ENCODE measurements at regions not wholly inside any gene's neighbourhood (a gene's known extent, or its start where the extent isn't known, plus 50 kb on each side); places are given as distances from the start of the nearest gene placed in this dataset.
A peak's percentile ranks its signal among the peaks of the same experiment; 100 is the strongest.

GRCh38 chr13:50119591-50119990, 104.3 kb downstream of the KCNRG start:
- no peak overlapping the region for H3K4me3 ChIP-seq (ENCODE audit: low read length)
- TF ChIP-seq, protein P1, sequence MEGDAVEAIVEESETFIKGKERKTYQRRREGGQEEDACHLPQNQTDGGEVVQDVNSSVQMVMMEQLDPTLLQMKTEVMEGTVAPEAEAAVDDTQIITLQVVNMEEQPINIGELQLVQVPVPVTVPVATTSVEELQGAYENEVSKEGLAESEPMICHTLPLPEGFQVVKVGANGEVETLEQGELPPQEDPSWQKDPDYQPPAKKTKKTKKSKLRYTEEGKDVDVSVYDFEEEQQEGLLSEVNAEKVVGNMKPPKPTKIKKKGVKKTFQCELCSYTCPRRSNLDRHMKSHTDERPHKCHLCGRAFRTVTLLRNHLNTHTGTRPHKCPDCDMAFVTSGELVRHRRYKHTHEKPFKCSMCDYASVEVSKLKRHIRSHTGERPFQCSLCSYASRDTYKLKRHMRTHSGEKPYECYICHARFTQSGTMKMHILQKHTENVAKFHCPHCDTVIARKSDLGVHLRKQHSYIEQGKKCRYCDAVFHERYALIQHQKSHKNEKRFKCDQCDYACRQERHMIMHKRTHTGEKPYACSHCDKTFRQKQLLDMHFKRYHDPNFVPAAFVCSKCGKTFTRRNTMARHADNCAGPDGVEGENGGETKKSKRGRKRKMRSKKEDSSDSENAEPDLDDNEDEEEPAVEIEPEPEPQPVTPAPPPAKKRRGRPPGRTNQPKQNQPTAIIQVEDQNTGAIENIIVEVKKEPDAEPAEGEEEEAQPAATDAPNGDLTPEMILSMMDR (conservative IDR thresholded peaks at IDR 0.05; ENCODE audit: low read depth, low read length), result no peak
- DNase-seq (ENCODE audit: low read depth), result no peak

- H3K4me3 ChIP-seq (ENCODE audit: low read length), result no peak overlapping the region
- DNase-seq (ENCODE audit: low read depth), result no peak
- TF ChIP-seq, protein P1 (conservative IDR thresholded peaks at IDR 0.05; ENCODE audit: low read depth, low read length), result no peak
These were observed 107.2 kb downstream of the KCNRG start for GRCh38 chr13:50122455-50122854.

- TF ChIP-seq, protein P1 (conservative IDR thresholded peaks at IDR 0.05; ENCODE audit: low read depth, low read length), result no peak
- peak overlapping the region; percentile 67 for H3K4me3 ChIP-seq (ENCODE audit: low read length)
- DNase-seq (ENCODE audit: low read depth), result no peak
These were observed 107.8 kb downstream of the KCNRG start for GRCh38 chr13:50123002-50123401.

GRCh38 chr13:50123515-50123861, 108.2 kb downstream of the KCNRG start:
- DNase-seq (ENCODE audit: low read depth), result no peak
- TF ChIP-seq, protein P1 (conservative IDR thresholded peaks at IDR 0.05; ENCODE audit: low read depth, low read length), result no peak
- H3K4me3 ChIP-seq (ENCODE audit: low read length), result peak overlapping the region; percentile 67

DNA sequence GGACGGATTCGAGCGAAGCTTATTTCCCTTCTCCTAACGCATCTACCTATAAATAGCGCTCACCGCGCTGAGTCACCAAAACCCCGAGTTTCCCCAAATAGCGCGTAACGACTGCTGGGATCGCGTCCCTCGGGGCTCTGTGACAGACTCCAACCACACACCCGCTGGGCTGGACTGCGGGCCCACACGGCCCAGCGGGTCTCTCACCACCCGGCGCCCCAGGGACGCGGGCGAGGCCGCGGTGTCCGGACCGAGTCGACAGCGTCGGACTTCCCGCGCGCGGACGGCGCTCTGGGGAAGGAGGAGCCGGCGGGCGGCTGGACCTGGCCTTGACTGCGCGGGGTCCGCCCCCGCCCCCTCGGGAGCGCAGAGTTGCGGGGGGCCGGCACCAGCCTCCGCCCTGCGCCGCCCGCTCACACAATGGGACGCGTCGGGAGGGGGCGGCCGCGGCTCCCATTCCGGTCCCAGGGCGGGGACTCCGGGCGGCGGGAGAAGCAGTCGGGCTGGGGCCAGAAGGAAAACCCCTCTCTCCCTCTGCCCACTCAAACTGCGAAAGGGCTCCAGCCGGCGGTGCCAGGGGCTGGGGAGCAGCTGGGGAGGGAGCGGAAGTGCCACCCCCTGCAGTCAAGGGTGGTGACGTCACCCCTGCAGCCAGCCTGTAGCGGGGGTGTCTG, 108.8 kb downstream of the KCNRG start:
- TF ChIP-seq, protein P1 (conservative IDR thresholded peaks at IDR 0.05; ENCODE audit: low read depth, low read length), result no peak
- H3K4me3 ChIP-seq (ENCODE audit: low read length), result peak overlapping the region; percentile 67
- peak; percentile 86 for DNase-seq (ENCODE audit: low read depth)

- TF ChIP-seq, protein P1 (conservative IDR thresholded peaks at IDR 0.05; ENCODE audit: low read depth, low read length), result no peak
- peak; percentile 22 for DNase-seq (ENCODE audit: low read depth)
- H3K4me3 ChIP-seq (ENCODE audit: low read length), result peak overlapping the region; percentile 79
These were observed 109.5 kb downstream of the KCNRG start for GRCh38 chr13:50124536-50125303.

DNA sequence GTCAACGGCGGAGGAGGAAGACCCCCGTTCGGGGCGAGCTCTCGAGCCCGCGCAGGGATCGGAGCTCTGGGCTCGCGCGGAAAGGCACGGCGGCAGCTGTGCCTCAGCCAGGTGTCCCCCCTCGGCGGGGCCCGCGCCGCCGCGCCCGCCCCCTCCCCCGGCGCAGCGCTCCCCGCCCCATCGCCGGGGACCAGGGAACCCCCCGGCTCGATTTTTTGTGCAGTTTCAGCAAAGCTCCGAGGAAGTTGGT, 110.0 kb downstream of the KCNRG start:
- peak overlapping the region; percentile 79 for H3K4me3 ChIP-seq (ENCODE audit: low read length)
- TF ChIP-seq, protein P1 (conservative IDR thresholded peaks at IDR 0.05; ENCODE audit: low read depth, low read length), result no peak
- no peak for DNase-seq (ENCODE audit: low read depth)
